Liver (tissue), 8 donors: ENCODE measurements at regions not wholly inside any gene's neighbourhood (a gene's known extent, or its start where the extent isn't known, plus 50 kb on each side); places are given as distances from the start of the nearest gene placed in this dataset.

Experiments
- DNase-seq: peaks from one replicate; pipeline ENCODE4 v3.0.0-alpha.2; 2017; ENCODE audit warnings: low spot score
- H3K27ac ChIP-seq, 2 donors: one replicate each; pipeline ENCODE4 v1.7.0; 2013; ENCODE audit warnings: inconsistent platforms in 2 of 2, low read length in 2 of 2, control low read depth in 1 of 2, low read depth in 1 of 2, mild to moderate bottlenecking in 1 of 2
- H3K27me3 ChIP-seq, 4 donors: one replicate each; pipeline versions ENCODE4 v1.6.1 to v1.7.0; 2013; ENCODE audit warnings: low read length in 3 of 4, inconsistent platforms in 1 of 4, mild to moderate bottlenecking in 1 of 4, moderate library complexity in 1 of 4; ENCODE audit not compliant: control insufficient read depth in 4 of 4, insufficient read depth in 4 of 4
- H3K36me3 ChIP-seq, 4 donors: one replicate each; pipeline versions ENCODE4 v1.6.1 to v1.7.0; 2013; ENCODE audit warnings: low read length in 3 of 4, mild to moderate bottlenecking in 3 of 4, low read depth in 1 of 4, moderate library complexity in 1 of 4; ENCODE audit not compliant: control insufficient read depth in 4 of 4, insufficient read depth in 3 of 4
- H3K4me1 ChIP-seq, 4 donors: one replicate each; pipeline versions ENCODE4 v1.6.1 to v1.7.0; 2013; ENCODE audit warnings: low read length in 3 of 4, mild to moderate bottlenecking in 3 of 4, moderate library complexity in 1 of 4; ENCODE audit not compliant: control insufficient read depth in 4 of 4, insufficient read depth in 4 of 4
- H3K4me3 ChIP-seq, 3 donors: one replicate each; pipeline versions ENCODE4 v1.6.1 to v1.7.0; 2013; ENCODE audit warnings: low read length in 3 of 3, control low read depth in 1 of 3, low read depth in 1 of 3, mild to moderate bottlenecking in 1 of 3
- H3K9ac ChIP-seq, 2 donors: one replicate each; pipeline ENCODE4 v1.7.0; 2013; ENCODE audit warnings: low read length in 2 of 2, mild to moderate bottlenecking in 2 of 2, moderate library complexity in 2 of 2, control low read depth in 1 of 2, low read depth in 1 of 2
- H3K9me3 ChIP-seq, 4 donors: one replicate each; pipeline versions ENCODE4 v1.6.1 to v1.7.0; 2013; ENCODE audit warnings: low read length in 3 of 4; ENCODE audit not compliant: control insufficient read depth in 4 of 4
- ATF3 ChIP-seq: IDR thresholded peaks from 2 replicates; pipeline ENCODE4 v1.6.1; 2016; ENCODE audit warnings: antibody characterized with exemption
- CTCF ChIP-seq: fragments of 150-350 bp; IDR thresholded peaks from 2 replicates; pipeline ENCODE4 v1.5.1; 2017; ENCODE audit warnings: improper control_type of control experiment, low read depth, low read length; ENCODE audit not compliant: missing input control
- EGR1 ChIP-seq, 2 donors: IDR thresholded peaks; 2 replicates each; pipeline ENCODE4 v1.6.1; 2016 to 2018; ENCODE audit warnings: antibody characterized with exemption in 2 of 2, low read depth in 2 of 2
- FOXA1 ChIP-seq: IDR thresholded peaks from 2 replicates; pipeline ENCODE4 v1.6.1; 2016; ENCODE audit warnings: antibody characterized with exemption
- FOXA2 ChIP-seq: IDR thresholded peaks from 2 replicates; pipeline ENCODE4 v1.6.1; 2016; ENCODE audit warnings: antibody characterized with exemption
- GABPA ChIP-seq, 2 donors: IDR thresholded peaks in 1 of 2; conservative IDR thresholded peaks in 1 of 2; 2 replicates each; pipeline ENCODE4 v1.6.1; 2016; ENCODE audit warnings: antibody characterized with exemption in 2 of 2, mild to moderate bottlenecking in 1 of 2, moderate library complexity in 1 of 2
- HNF4A ChIP-seq, 2 donors: conservative IDR thresholded peaks; 2 replicates each; pipeline ENCODE4 v1.6.1; 2016; ENCODE audit warnings: antibody characterized with exemption in 2 of 2, mild to moderate bottlenecking in 2 of 2
- JUND ChIP-seq, 2 donors: IDR thresholded peaks; 2 replicates each; pipeline ENCODE4 v1.6.1; 2016; ENCODE audit warnings: antibody characterized with exemption in 2 of 2
- NR2F2 ChIP-seq: IDR thresholded peaks from 2 replicates; pipeline ENCODE4 v1.6.1; 2016; ENCODE audit warnings: antibody characterized with exemption
- RAD21 ChIP-seq, 2 donors: IDR thresholded peaks; 2 replicates each; pipeline ENCODE4 v1.6.1; 2016; ENCODE audit warnings: antibody characterized with exemption in 2 of 2, mild to moderate bottlenecking in 2 of 2
- SP1 ChIP-seq: IDR thresholded peaks from 2 replicates; pipeline ENCODE4 v1.6.1; 2018; ENCODE audit warnings: antibody characterized with exemption, mild to moderate bottlenecking
- TAF1 ChIP-seq: conservative IDR thresholded peaks from 2 replicates; pipeline ENCODE4 v1.6.1; 2016; ENCODE audit warnings: antibody characterized with exemption, mild to moderate bottlenecking
- YY1 ChIP-seq: IDR thresholded peaks from 2 replicates; pipeline ENCODE4 v1.6.1; 2016; ENCODE audit warnings: antibody characterized with exemption, mild to moderate bottlenecking
- WGBS: extraction: QIAGEN DNeasy Blood & Tissue Kit; methylation state at CpG from one replicate; pipeline ENCODE4 v1.1.7; 2013; 5-methylcytosine and 5-hydroxymethylcytosine counted together
- TF ChIP-seq, protein P1 (sequence below): IDR thresholded peaks from 2 replicates; pipeline ENCODE4 v1.6.1; 2016; ENCODE audit warnings: antibody characterized with exemption
- TF ChIP-seq, protein P2 (sequence below): IDR thresholded peaks from 2 replicates; pipeline ENCODE4 v1.6.1; 2016; ENCODE audit warnings: antibody characterized with exemption, mild to moderate bottlenecking
- TF ChIP-seq, protein P3 (sequence below): IDR thresholded peaks from 2 replicates; pipeline ENCODE4 v1.6.1; 2016; ENCODE audit warnings: antibody characterized with exemption
- donor health status: healthy.
- donor health status: healthy.
- donor health status: healthy.
- donor health status: healthy.
- donor health status: healthy.

DNA sequence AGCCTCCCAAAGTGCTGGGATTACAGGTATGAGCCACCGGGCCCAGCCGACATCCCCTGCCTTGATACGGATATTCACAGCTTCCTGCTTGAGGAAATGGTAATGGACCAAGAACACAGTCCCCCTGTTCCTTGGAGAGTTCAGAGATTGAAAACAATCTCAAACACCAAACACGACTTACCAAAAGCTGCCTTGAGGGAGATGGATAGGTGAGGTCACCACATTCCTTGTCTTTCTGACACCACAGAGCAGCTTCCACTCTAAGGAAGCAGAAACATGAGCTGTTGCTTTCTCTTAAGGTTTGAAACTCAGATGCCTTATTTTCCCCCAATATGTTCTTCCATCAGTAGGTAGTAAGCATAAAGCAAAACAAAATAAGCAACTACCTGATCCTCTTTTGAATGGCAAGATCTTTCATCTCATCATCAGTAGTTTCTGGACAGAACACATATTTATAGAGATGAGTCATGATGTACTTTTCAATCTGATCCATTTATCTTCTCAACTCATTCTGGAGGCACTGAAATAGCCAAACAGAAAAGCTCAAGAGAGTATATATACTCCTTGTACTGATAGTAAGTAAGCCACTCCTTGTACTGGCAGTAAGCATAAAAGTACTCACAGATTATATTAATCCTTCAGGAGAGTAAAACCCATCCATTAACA is 199.1 kb upstream of the KCTD7 start:
- no peak overlapping the region for H3K27ac ChIP-seq
- DNase-seq, result no peak
- no peak for TF ChIP-seq HNF4A (conservative IDR thresholded peaks at IDR 0.05)
- TF ChIP-seq, protein P1, sequence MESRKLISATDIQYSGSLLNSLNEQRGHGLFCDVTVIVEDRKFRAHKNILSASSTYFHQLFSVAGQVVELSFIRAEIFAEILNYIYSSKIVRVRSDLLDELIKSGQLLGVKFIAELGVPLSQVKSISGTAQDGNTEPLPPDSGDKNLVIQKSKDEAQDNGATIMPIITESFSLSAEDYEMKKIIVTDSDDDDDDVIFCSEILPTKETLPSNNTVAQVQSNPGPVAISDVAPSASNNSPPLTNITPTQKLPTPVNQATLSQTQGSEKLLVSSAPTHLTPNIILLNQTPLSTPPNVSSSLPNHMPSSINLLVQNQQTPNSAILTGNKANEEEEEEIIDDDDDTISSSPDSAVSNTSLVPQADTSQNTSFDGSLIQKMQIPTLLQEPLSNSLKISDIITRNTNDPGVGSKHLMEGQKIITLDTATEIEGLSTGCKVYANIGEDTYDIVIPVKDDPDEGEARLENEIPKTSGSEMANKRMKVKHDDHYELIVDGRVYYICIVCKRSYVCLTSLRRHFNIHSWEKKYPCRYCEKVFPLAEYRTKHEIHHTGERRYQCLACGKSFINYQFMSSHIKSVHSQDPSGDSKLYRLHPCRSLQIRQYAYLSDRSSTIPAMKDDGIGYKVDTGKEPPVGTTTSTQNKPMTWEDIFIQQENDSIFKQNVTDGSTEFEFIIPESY, result no peak
- TF ChIP-seq SP1, result no peak
- no peak for TF ChIP-seq JUND (IDR thresholded peaks at IDR 0.05)
- TF ChIP-seq GABPA (IDR thresholded peaks at IDR 0.05 in 1 of 2, conservative IDR thresholded peaks at IDR 0.05 in 1 of 2), result no peak
- TF ChIP-seq, protein P2, sequence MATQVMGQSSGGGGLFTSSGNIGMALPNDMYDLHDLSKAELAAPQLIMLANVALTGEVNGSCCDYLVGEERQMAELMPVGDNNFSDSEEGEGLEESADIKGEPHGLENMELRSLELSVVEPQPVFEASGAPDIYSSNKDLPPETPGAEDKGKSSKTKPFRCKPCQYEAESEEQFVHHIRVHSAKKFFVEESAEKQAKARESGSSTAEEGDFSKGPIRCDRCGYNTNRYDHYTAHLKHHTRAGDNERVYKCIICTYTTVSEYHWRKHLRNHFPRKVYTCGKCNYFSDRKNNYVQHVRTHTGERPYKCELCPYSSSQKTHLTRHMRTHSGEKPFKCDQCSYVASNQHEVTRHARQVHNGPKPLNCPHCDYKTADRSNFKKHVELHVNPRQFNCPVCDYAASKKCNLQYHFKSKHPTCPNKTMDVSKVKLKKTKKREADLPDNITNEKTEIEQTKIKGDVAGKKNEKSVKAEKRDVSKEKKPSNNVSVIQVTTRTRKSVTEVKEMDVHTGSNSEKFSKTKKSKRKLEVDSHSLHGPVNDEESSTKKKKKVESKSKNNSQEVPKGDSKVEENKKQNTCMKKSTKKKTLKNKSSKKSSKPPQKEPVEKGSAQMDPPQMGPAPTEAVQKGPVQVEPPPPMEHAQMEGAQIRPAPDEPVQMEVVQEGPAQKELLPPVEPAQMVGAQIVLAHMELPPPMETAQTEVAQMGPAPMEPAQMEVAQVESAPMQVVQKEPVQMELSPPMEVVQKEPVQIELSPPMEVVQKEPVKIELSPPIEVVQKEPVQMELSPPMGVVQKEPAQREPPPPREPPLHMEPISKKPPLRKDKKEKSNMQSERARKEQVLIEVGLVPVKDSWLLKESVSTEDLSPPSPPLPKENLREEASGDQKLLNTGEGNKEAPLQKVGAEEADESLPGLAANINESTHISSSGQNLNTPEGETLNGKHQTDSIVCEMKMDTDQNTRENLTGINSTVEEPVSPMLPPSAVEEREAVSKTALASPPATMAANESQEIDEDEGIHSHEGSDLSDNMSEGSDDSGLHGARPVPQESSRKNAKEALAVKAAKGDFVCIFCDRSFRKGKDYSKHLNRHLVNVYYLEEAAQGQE, result no peak
- no peak for TF ChIP-seq ATF3
- TF ChIP-seq EGR1 (IDR thresholded peaks at IDR 0.05; ENCODE audit: low read depth in 2 of 2), result no peak
- TF ChIP-seq FOXA1, result no peak
- no peak for TF ChIP-seq NR2F2
- TF ChIP-seq CTCF, result no peak
- no peaks in the 10 kb centered on the region for H3K9me3 ChIP-seq
- peaks cover 0 to 2% (median 0%) of the 10 kb centered on the region in 4 donors for H3K4me1 ChIP-seq
- H3K27me3 ChIP-seq, result no peaks in the 10 kb centered on the region
- WGBS, result 94% methylated on average over 4 of the region's 4 CpGs
- H3K4me3 ChIP-seq, result no peak overlapping the region
- H3K9ac ChIP-seq, result no peak overlapping the region
- H3K36me3 ChIP-seq, result peaks cover 0 to 8% (median 3%) of the 10 kb centered on the region in 4 donors

- 66% methylated on average over 5 of the region's 5 CpGs for WGBS
- H3K9ac ChIP-seq, result no peak overlapping the region
- H3K27me3 ChIP-seq, result no peaks in the 10 kb centered on the region
- TF ChIP-seq TAF1, result no peak
- TF ChIP-seq FOXA2, result no peak
- no peak for TF ChIP-seq CTCF
- TF ChIP-seq ATF3, result no peak
- no peak for TF ChIP-seq EGR1 (IDR thresholded peaks at IDR 0.05; ENCODE audit: low read depth in 2 of 2)
- no peak for TF ChIP-seq SP1
- TF ChIP-seq, protein P3, sequence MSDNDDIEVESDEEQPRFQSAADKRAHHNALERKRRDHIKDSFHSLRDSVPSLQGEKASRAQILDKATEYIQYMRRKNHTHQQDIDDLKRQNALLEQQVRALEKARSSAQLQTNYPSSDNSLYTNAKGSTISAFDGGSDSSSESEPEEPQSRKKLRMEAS, result no peak
- TF ChIP-seq FOXA1, result no peak
- TF ChIP-seq YY1, result no peak
- no peak for TF ChIP-seq HNF4A (conservative IDR thresholded peaks at IDR 0.05)
- TF ChIP-seq GABPA (IDR thresholded peaks at IDR 0.05 in 1 of 2, conservative IDR thresholded peaks at IDR 0.05 in 1 of 2), result no peak
- TF ChIP-seq, protein P2, result no peak
- TF ChIP-seq RAD21 (IDR thresholded peaks at IDR 0.05), result no peak
- TF ChIP-seq JUND (IDR thresholded peaks at IDR 0.05), result no peak
Observed at GRCh38 chr7:66430164-66430545, 198.5 kb upstream of the KCTD7 start.

More at GRCh38 chr7:66430164-66430545, 198.5 kb upstream of the KCTD7 start:
- H3K4me3 ChIP-seq, result no peak overlapping the region
- no peaks in the 10 kb centered on the region for H3K9me3 ChIP-seq
- no peak for DNase-seq
- H3K4me1 ChIP-seq, result peaks cover 0 to 2% (median 0%) of the 10 kb centered on the region in 4 donors
- no peak overlapping the region for H3K27ac ChIP-seq
- H3K36me3 ChIP-seq, result peaks cover 0 to 10% (median 4%) of the 10 kb centered on the region in 4 donors
